ENCODE measurements at regions not wholly inside any gene's neighbourhood (a gene's known extent, or its start where the extent isn't known, plus 50 kb on each side); places are given as distances from the start of the nearest gene placed in this dataset.

- no peak for DNase-seq (ENCODE audit: low spot score)
- Histone ChIP-seq H2BK120ac (ENCODE audit: low read depth, low read length) (no peak overlapping the region), H3K27me3 (ENCODE audit: control insufficient read depth in 3 of 3, insufficient read depth in 3 of 3, low read depth in 1 of 3, low read length in 3 of 3) (no peaks in the 10 kb centered on the region), H3K79me1 (ENCODE audit: low read depth, low read length) (no peaks in the 10 kb centered on the region), H2BK5ac (ENCODE audit: low read length) (no peak overlapping the region), H3K4me3 (ENCODE audit: low read length in 2 of 2) (no peak overlapping the region), H3K14ac (ENCODE audit: low read length) (no peak overlapping the region), H4K8ac (ENCODE audit: low read depth, low read length) (no peak overlapping the region), H2AK5ac (ENCODE audit: low read depth, low read length) (no peak overlapping the region), H3K36me3 (replicated peaks in 1 of 2; ENCODE audit: control insufficient read depth in 2 of 2, insufficient read depth in 2 of 2, low read length in 2 of 2) (no peaks in the 10 kb centered on the region), H3K4me1 (ENCODE audit: control insufficient read depth in 2 of 2, insufficient read depth in 1 of 2, low read depth in 1 of 2, low read length in 2 of 2) (peaks cover 0 to 10% of the 10 kb centered on the region in 2 donors), H2BK12ac (ENCODE audit: low read length) (no peak overlapping the region), H3K23ac (ENCODE audit: low read depth, low read length, poor library complexity) (no peak overlapping the region), H3K4ac (ENCODE audit: low read length) (no peak overlapping the region), H3K4me2 (ENCODE audit: insufficient read depth, low read length, poor library complexity, severe bottlenecking) (no peak overlapping the region), H3K9ac (ENCODE audit: low read depth, low read length, poor library complexity) (no peak overlapping the region), H2BK15ac (ENCODE audit: low read length) (no peak overlapping the region), H3K18ac (ENCODE audit: low read length) (no peak overlapping the region), H3K27ac (replicated peaks; ENCODE audit: low read length) (no peak overlapping the region), H3K9me3 (replicated peaks in 1 of 2; ENCODE audit: control insufficient read depth in 2 of 2, insufficient read depth in 1 of 2, low read depth in 1 of 2, low read length in 2 of 2) (no peaks in the 10 kb centered on the region), H2AFZ (ENCODE audit: low read length) (peak overlapping the region; percentile 57), H4K91ac (ENCODE audit: low read depth, low read length, poor library complexity) (no peak overlapping the region)
- no CpG with 5 or more reads among the region's 5 CpGs for WGBS, 2 donors (ENCODE audit: extremely low coverage in 2 of 2, insufficient read length in 2 of 2, insufficient replicate concordance in 1 of 2)
Measured at GRCh38 chr6:71507183-71507582, 218.6 kb downstream of the OGFRL1 start.

GRCh38 chr6:71509191-71510005, 220.8 kb downstream of the OGFRL1 start:
- Histone ChIP-seq H3K27me3 (ENCODE audit: control insufficient read depth in 3 of 3, insufficient read depth in 3 of 3, low read depth in 1 of 3, low read length in 3 of 3) (no peaks in the 10 kb centered on the region), H3K4me1 (ENCODE audit: control insufficient read depth in 2 of 2, insufficient read depth in 1 of 2, low read depth in 1 of 2, low read length in 2 of 2) (peaks cover 0 to 10% of the 10 kb centered on the region in 2 donors), H4K8ac (ENCODE audit: low read depth, low read length) (no peak overlapping the region), H2BK5ac (ENCODE audit: low read length) (no peak overlapping the region), H3K9ac (ENCODE audit: low read depth, low read length, poor library complexity) (no peak overlapping the region), H4K91ac (ENCODE audit: low read depth, low read length, poor library complexity) (no peak overlapping the region), H3K27ac (replicated peaks; ENCODE audit: low read length) (no peak overlapping the region), H3K23ac (ENCODE audit: low read depth, low read length, poor library complexity) (no peak overlapping the region), H3K14ac (ENCODE audit: low read length) (no peak overlapping the region), H3K79me1 (ENCODE audit: low read depth, low read length) (no peaks in the 10 kb centered on the region), H2BK15ac (ENCODE audit: low read length) (no peak overlapping the region), H3K18ac (ENCODE audit: low read length) (no peak overlapping the region), H2AFZ (ENCODE audit: low read length) (no peak overlapping the region), H3K4me3 (ENCODE audit: low read length in 2 of 2) (no peak overlapping the region), H2AK5ac (ENCODE audit: low read depth, low read length) (no peak overlapping the region), H2BK12ac (ENCODE audit: low read length) (no peak overlapping the region), H2BK120ac (ENCODE audit: low read depth, low read length) (no peak overlapping the region), H3K36me3 (replicated peaks in 1 of 2; ENCODE audit: control insufficient read depth in 2 of 2, insufficient read depth in 2 of 2, low read length in 2 of 2) (no peaks in the 10 kb centered on the region), H3K4ac (ENCODE audit: low read length) (no peak overlapping the region), H3K9me3 (replicated peaks in 1 of 2; ENCODE audit: control insufficient read depth in 2 of 2, insufficient read depth in 1 of 2, low read depth in 1 of 2, low read length in 2 of 2) (no peaks in the 10 kb centered on the region), H3K4me2 (ENCODE audit: insufficient read depth, low read length, poor library complexity, severe bottlenecking) (no peak overlapping the region)
- WGBS, 2 donors (ENCODE audit: extremely low coverage in 2 of 2, insufficient read length in 2 of 2, insufficient replicate concordance in 1 of 2), result no CpG with 5 or more reads among the region's 1 CpG
- no peak for DNase-seq (ENCODE audit: low spot score)

- Histone ChIP-seq H3K4me1 (ENCODE audit: control insufficient read depth in 2 of 2, insufficient read depth in 1 of 2, low read depth in 1 of 2, low read length in 2 of 2) (peaks cover 0 to 10% of the 10 kb centered on the region in 2 donors), H2BK120ac (ENCODE audit: low read depth, low read length) (no peak overlapping the region), H2BK15ac (ENCODE audit: low read length) (no peak overlapping the region), H3K9me3 (replicated peaks in 1 of 2; ENCODE audit: control insufficient read depth in 2 of 2, insufficient read depth in 1 of 2, low read depth in 1 of 2, low read length in 2 of 2) (no peaks in the 10 kb centered on the region), H3K14ac (ENCODE audit: low read length) (no peak overlapping the region), H4K8ac (ENCODE audit: low read depth, low read length) (no peak overlapping the region), H3K23ac (ENCODE audit: low read depth, low read length, poor library complexity) (no peak overlapping the region), H3K27ac (replicated peaks; ENCODE audit: low read length) (no peak overlapping the region), H3K79me1 (ENCODE audit: low read depth, low read length) (no peaks in the 10 kb centered on the region), H3K9ac (ENCODE audit: low read depth, low read length, poor library complexity) (no peak overlapping the region), H3K27me3 (ENCODE audit: control insufficient read depth in 3 of 3, insufficient read depth in 3 of 3, low read depth in 1 of 3, low read length in 3 of 3) (no peaks in the 10 kb centered on the region), H3K4me3 (ENCODE audit: low read length in 2 of 2) (no peak overlapping the region), H4K91ac (ENCODE audit: low read depth, low read length, poor library complexity) (no peak overlapping the region), H2BK12ac (ENCODE audit: low read length) (no peak overlapping the region), H2AFZ (ENCODE audit: low read length) (peak overlapping the region; percentile 67), H3K36me3 (replicated peaks in 1 of 2; ENCODE audit: control insufficient read depth in 2 of 2, insufficient read depth in 2 of 2, low read length in 2 of 2) (no peaks in the 10 kb centered on the region), H2AK5ac (ENCODE audit: low read depth, low read length) (no peak overlapping the region), H3K18ac (ENCODE audit: low read length) (no peak overlapping the region), H3K4ac (ENCODE audit: low read length) (no peak overlapping the region), H3K4me2 (ENCODE audit: insufficient read depth, low read length, poor library complexity, severe bottlenecking) (no peak overlapping the region), H2BK5ac (ENCODE audit: low read length) (no peak overlapping the region)
- no CpG with 5 or more reads among the region's 5 CpGs for WGBS, 2 donors (ENCODE audit: extremely low coverage in 2 of 2, insufficient read length in 2 of 2, insufficient replicate concordance in 1 of 2)
- peak; percentile 17 for DNase-seq (ENCODE audit: low spot score)
Measured at GRCh38 chr6:71510057-71510713, 221.6 kb downstream of the OGFRL1 start.

GRCh38 chr6:71510856-71511255, 222.2 kb downstream of the OGFRL1 start:
- Histone ChIP-seq H4K8ac (ENCODE audit: low read depth, low read length) (no peak overlapping the region), H3K4ac (ENCODE audit: low read length) (no peak overlapping the region), H3K27me3 (ENCODE audit: control insufficient read depth in 3 of 3, insufficient read depth in 3 of 3, low read depth in 1 of 3, low read length in 3 of 3) (no peaks in the 10 kb centered on the region), H3K4me1 (ENCODE audit: control insufficient read depth in 2 of 2, insufficient read depth in 1 of 2, low read depth in 1 of 2, low read length in 2 of 2) (peaks cover 0 to 10% of the 10 kb centered on the region in 2 donors), H2BK120ac (ENCODE audit: low read depth, low read length) (no peak overlapping the region), H3K9me3 (replicated peaks in 1 of 2; ENCODE audit: control insufficient read depth in 2 of 2, insufficient read depth in 1 of 2, low read depth in 1 of 2, low read length in 2 of 2) (no peaks in the 10 kb centered on the region), H4K91ac (ENCODE audit: low read depth, low read length, poor library complexity) (no peak overlapping the region), H3K23ac (ENCODE audit: low read depth, low read length, poor library complexity) (no peak overlapping the region), H3K36me3 (replicated peaks in 1 of 2; ENCODE audit: control insufficient read depth in 2 of 2, insufficient read depth in 2 of 2, low read length in 2 of 2) (no peaks in the 10 kb centered on the region), H3K27ac (replicated peaks; ENCODE audit: low read length) (no peak overlapping the region), H2AK5ac (ENCODE audit: low read depth, low read length) (no peak overlapping the region), H3K18ac (ENCODE audit: low read length) (no peak overlapping the region), H3K79me1 (ENCODE audit: low read depth, low read length) (no peaks in the 10 kb centered on the region), H3K14ac (ENCODE audit: low read length) (no peak overlapping the region), H2BK15ac (ENCODE audit: low read length) (no peak overlapping the region), H3K4me2 (ENCODE audit: insufficient read depth, low read length, poor library complexity, severe bottlenecking) (no peak overlapping the region), H2AFZ (ENCODE audit: low read length) (no peak overlapping the region), H3K4me3 (ENCODE audit: low read length in 2 of 2) (no peak overlapping the region), H3K9ac (ENCODE audit: low read depth, low read length, poor library complexity) (no peak overlapping the region), H2BK5ac (ENCODE audit: low read length) (no peak overlapping the region), H2BK12ac (ENCODE audit: low read length) (no peak overlapping the region)
- DNase-seq (ENCODE audit: low spot score), result no peak
